ENCODE measurements at regions not wholly inside any gene's neighbourhood (a gene's known extent, or its start where the extent isn't known, plus 50 kb on each side); places are given as distances from the start of the nearest gene placed in this dataset.

GRCh38 chr3:44058022-44058867, 183.4 kb upstream of the TOPAZ1 start:
- H3K9me2 ChIP-seq, result no peaks in the 10 kb centered on the region
- H3K9ac ChIP-seq, result no peak overlapping the region
- no peak overlapping the region for H3K4me3 ChIP-seq (ENCODE audit: low read depth in 2 of 2, low read length in 1 of 2)
- TF ChIP-seq FOSL2 (IDR thresholded peaks at IDR 0.05; ENCODE audit: borderline replicate concordance, low read depth), result peak; percentile 69; the same call in 1 of the 2 replicates
- no peak for TF ChIP-seq MEF2A (IDR thresholded peaks at IDR 0.05; ENCODE audit: borderline replicate concordance, low read depth)
- TF ChIP-seq NFIC (IDR thresholded peaks at IDR 0.05; ENCODE audit: borderline replicate concordance), result peak; percentile 20; the same call in 1 of the 2 replicates
- no peak for TF ChIP-seq FOXJ3 (CRISPR knock-in tag; IDR thresholded peaks at IDR 0.05)
- TF ChIP-seq JUND (IDR thresholded peaks at IDR 0.05), result peak; percentile 39; the same call in 1 of the 2 replicates
- peaks cover 3% of the 10 kb centered on the region; the same call in 1 of the 2 replicates for H3K79me2 ChIP-seq (ENCODE audit: insufficient read depth)
- no peak overlapping the region for H3K27ac ChIP-seq (ENCODE audit: low read depth in 2 of 2, low read length in 1 of 2)
- H3K4me2 ChIP-seq, result peak overlapping the region; percentile 5; the same call in 1 of the 2 replicates
- no peak for DNase-seq
- no peaks in the 10 kb centered on the region for H3K27me3 ChIP-seq (ENCODE audit: insufficient read depth)
- WGBS (ENCODE audit: low lambda C conversion rate), result 64% methylated on average over 11 of the region's 15 CpGs
- H3K36me3 ChIP-seq (replicated peaks in 1 of 2; ENCODE audit: control insufficient read depth in 1 of 2, insufficient read depth in 2 of 2, low read length in 1 of 2), result peaks cover 0 to 4% of the 10 kb centered on the region in 2 experiments
- POLR2A ChIA-PET, result no interaction called here
- H3K9me3 ChIP-seq, result no peaks in the 10 kb centered on the region
- CTCF ChIA-PET, result no interaction called here
- H3K4me1 ChIP-seq (ENCODE audit: control insufficient read depth in 1 of 2, insufficient read depth in 2 of 2, low read depth in 1 of 2, low read length in 1 of 2), result peaks cover 6 to 18% of the 10 kb centered on the region in 2 experiments; a peak in 2 of 4 replicates
- no peak overlapping the region for H2AFZ ChIP-seq (ENCODE audit: low read depth)
- peaks cover 12% of the 10 kb centered on the region; the same call in 1 of the 2 replicates for H4K20me1 ChIP-seq (ENCODE audit: insufficient read depth)
- H3F3A ChIP-seq (replicated peaks; ENCODE audit: insufficient read depth), result no peaks in the 10 kb centered on the region

GRCh38 chr3:44058868-44059203, 182.8 kb upstream of the TOPAZ1 start:
- Histone ChIP-seq H3K9ac (no peak overlapping the region), H3K4me2 (no peak overlapping the region), H3K4me1 (ENCODE audit: control insufficient read depth in 1 of 2, insufficient read depth in 2 of 2, low read depth in 1 of 2, low read length in 1 of 2) (peaks cover 6 to 18% of the 10 kb centered on the region in 2 experiments; a peak in 2 of 4 replicates), H3K4me3 (ENCODE audit: low read depth in 2 of 2, low read length in 1 of 2) (no peak overlapping the region), H3K27ac (ENCODE audit: low read depth in 2 of 2, low read length in 1 of 2) (no peak overlapping the region), H3K79me2 (ENCODE audit: insufficient read depth) (peaks cover 3% of the 10 kb centered on the region; the same call in 1 of the 2 replicates), H2AFZ (ENCODE audit: low read depth) (no peak overlapping the region), H3K9me3 (no peaks in the 10 kb centered on the region), H3K9me2 (no peaks in the 10 kb centered on the region), H3K36me3 (replicated peaks in 1 of 2; ENCODE audit: control insufficient read depth in 1 of 2, insufficient read depth in 2 of 2, low read length in 1 of 2) (peaks cover 0 to 4% of the 10 kb centered on the region in 2 experiments), H3K27me3 (ENCODE audit: insufficient read depth) (no peaks in the 10 kb centered on the region), H4K20me1 (ENCODE audit: insufficient read depth) (peaks cover 12% of the 10 kb centered on the region; the same call in 1 of the 2 replicates), H3F3A (replicated peaks; ENCODE audit: insufficient read depth) (no peaks in the 10 kb centered on the region)
- CTCF ChIA-PET, result no interaction called here
- no peak for DNase-seq
- POLR2A ChIA-PET, result no interaction called here
- WGBS (ENCODE audit: low lambda C conversion rate), result 94% methylated on average over 5 of the region's 5 CpGs
- TF ChIP-seq FOXM1 (IDR thresholded peaks at IDR 0.05; ENCODE audit: low read depth) (no peak), REST (IDR thresholded peaks at IDR 0.05; ENCODE audit: low read depth, low read length) (no peak), SIN3A (IDR thresholded peaks at IDR 0.05; ENCODE audit: borderline replicate concordance, low read depth, low read length) (no peak), EZH2phosphoT487 (IDR thresholded peaks at IDR 0.05; ENCODE audit: borderline replicate concordance, low read depth) (no peak), NRF1 (IDR thresholded peaks at IDR 0.05; ENCODE audit: low read depth, low read length) (no peak), FOSL2 (IDR thresholded peaks at IDR 0.05; ENCODE audit: borderline replicate concordance, low read depth) (no peak), CHD2 (IDR thresholded peaks at IDR 0.05; ENCODE audit: low read length, partially characterized antibody) (no peak), MEF2A (IDR thresholded peaks at IDR 0.05; ENCODE audit: borderline replicate concordance, low read depth) (no peak), JUND (IDR thresholded peaks at IDR 0.05) (no peak), PBX3 (IDR thresholded peaks at IDR 0.05) (no peak), MXI1 (IDR thresholded peaks at IDR 0.05; ENCODE audit: low read depth, low read length) (no peak), RAD21 (IDR thresholded peaks at IDR 0.05; ENCODE audit: low read length) (no peak)
